ENCODE measurements at regions not wholly inside any gene's neighbourhood (a gene's known extent, or its start where the extent isn't known, plus 50 kb on each side); places are given as distances from the start of the nearest gene placed in this dataset.
"Not testable (repeated sequence)": the region's sequence is repeated elsewhere in the genome, so short reads cannot be mapped to it uniquely, and the experiment has no call there.

GRCh38 chr14:25699981-25700380 lies 650.0 kb upstream of the STXBP6 start:
- no peak for DNase-seq (ENCODE audit: low read depth)

DNA sequence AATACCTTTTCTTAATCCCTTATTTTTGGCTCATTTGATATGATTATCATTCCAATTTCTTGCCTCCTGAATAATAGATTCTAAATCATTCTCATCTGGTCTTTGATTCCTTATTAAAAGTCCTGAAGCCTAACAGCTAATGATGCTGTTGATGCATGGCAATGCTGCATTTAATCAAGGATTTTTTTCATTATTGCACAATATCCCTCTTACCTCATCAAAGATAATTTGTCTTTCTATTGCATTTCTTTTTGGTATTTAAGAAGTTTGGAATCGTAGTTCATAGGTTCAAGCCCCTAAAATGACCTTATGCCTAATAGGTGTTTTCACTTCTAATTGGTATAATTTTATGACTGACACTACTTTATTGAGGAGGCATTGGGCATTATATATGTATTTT lies 648.2 kb upstream of the STXBP6 start:
- no peak for DNase-seq (ENCODE audit: low read depth)

DNA sequence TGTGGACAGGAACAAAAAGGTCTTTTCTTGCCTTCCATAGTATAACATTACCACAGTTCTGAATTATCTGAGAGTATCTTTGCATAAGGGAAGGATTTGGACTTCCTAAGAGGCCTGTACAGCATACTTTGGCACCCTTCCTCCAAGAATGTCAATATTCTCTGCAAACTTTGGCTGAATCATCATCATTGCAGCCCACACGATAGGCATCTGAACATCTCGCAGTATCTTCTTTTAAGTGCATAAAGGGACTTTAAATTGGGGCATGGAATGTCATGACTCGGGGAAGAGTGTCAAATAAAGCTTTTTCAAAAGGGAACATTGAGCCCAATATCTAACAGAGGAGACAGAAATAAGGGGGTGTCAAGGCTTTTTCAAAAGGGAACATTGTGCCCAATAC lies 646.2 kb upstream of the STXBP6 start:
- DNase-seq (ENCODE audit: low read depth): no peak

DNA sequence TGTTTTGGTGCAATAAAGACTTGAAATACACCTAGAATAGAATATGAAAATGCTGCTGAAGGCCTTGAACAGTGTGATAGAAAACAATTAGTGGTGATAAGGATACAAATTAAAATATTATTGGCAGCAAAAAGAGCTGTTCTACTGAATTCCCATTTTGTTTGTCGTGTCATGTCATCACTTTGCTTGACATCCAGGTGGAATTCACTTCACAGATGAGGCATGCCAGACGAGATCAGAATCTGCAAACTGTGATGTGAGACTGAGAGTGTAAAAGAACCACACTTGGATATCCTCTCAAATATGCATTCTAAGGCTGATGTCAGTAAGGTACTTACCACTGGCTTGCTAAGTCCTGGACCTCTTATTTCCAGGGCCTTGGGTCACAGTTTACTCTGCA lies 635.1 kb upstream of the STXBP6 start:
- no peak for DNase-seq (ENCODE audit: low read depth)

DNA sequence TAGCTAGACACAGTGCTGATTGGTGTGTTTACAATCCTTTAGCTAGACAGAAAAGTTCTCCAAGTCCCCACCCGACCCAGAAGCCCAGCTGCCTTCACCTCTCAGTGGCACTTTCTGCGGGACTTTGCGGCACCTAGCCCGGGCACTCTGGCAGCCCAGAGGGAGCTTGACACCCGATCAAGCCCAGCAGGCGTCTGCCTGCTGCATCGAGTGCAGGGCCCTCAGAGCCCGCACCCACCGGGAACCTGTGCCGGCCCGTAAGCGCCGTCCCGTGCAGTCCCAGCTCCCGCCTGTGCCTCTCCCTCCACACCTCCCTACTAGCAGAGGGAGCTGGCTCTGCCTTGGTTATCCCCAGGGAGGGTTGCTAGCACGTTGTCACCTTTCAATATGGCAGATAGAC lies 631.0 kb upstream of the STXBP6 start:
- DNase-seq (ENCODE audit: low read depth): no peak

- DNase-seq (ENCODE audit: low read depth): not testable (repeated sequence)
Measured at GRCh38 chr14:25680511-25680910, 630.6 kb upstream of the STXBP6 start.

- no peak for DNase-seq (ENCODE audit: low read depth)
Measured at GRCh38 chr14:25677111-25677510, 627.2 kb upstream of the STXBP6 start.

DNA sequence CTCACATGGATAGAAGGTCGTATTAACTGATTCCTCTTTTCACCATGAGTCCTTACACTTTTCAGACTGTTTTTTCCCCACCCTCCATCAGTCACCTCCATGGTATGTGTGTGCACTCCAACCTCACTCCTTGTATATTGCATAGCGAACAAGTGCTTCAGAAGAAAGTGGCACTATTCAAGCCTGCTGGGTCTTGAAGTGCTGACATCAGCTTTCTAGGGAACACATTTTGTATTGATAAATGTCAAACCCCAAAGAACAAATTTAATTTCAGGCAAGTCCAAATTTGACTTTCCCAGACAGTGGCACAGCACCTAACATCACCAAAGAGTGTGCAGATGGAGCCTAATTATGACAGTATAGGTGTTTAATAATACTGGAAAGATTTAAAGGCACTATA lies 617.4 kb upstream of the STXBP6 start:
- no peak for DNase-seq (ENCODE audit: low read depth)

- no peak for DNase-seq (ENCODE audit: low read depth)
Measured at GRCh38 chr14:25666877-25667276, 616.9 kb upstream of the STXBP6 start.

GRCh38 chr14:25658988-25659387 lies 609.0 kb upstream of the STXBP6 start:
- no peak for DNase-seq (ENCODE audit: low read depth)

DNA sequence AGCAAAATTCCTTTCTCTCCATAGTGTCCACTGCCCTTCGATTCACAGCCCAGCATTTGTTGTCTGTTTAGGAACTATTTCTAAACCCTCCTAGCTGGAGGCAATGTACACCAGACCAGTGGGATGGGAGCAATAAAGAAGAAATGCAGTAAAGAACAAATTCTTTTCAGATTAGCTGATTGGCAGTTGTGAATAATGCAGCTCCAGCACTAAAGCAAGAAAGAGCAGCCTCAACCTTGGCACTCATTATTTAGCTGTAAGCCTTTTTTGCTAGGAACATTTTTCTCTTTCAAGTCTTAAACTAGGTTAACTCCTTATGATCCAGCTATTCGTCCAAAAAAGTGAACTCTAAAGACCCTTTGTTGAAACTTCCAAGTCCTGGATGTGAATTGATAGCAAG lies 580.5 kb upstream of the STXBP6 start:
- DNase-seq (ENCODE audit: low read depth): no peak

DNA sequence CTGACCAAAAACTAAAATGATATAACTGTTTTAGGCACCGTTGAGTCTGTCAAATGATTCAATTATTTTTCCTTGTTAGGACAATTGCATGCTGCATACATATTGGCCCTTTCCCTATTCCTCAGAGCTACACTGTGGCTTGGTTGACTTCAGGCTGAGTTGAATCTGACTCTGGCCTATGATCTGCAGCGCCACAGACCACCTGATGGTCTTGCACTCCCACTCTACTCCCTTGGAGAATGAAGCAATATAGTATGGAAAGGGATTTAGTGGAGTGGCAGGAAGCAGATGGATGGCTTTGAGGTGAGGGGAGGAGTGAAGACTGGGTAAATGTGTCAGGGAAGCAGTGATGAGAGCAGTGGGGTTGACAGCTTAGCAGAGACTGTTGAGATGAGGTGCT lies 579.0 kb upstream of the STXBP6 start:
- DNase-seq (ENCODE audit: low read depth): no peak

- DNase-seq (ENCODE audit: low read depth): no peak
Measured at GRCh38 chr14:25628390-25628789, 578.4 kb upstream of the STXBP6 start.

DNA sequence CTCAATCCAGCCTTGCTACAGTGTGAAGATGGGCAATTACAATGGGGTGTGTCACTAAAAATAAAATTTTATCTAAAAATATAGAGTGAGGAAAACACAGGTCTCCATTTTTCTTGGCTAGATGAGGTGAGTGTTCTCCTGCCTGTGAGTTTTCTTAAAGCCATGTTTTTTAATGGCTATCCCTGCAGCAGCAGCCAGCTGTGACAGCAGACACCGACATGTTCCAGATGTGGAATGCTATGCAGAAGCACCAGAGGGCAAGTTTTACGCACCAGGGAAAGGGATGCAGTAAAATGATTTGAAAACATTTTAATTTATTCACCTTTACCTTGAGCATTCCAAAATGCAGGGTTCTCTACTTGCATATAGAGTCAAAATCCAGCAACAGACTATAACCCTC lies 577.0 kb upstream of the STXBP6 start:
- no peak for DNase-seq (ENCODE audit: low read depth)

GRCh38 chr14:25622763-25623162 lies 572.8 kb upstream of the STXBP6 start:
- no peak for DNase-seq (ENCODE audit: low read depth)

DNA sequence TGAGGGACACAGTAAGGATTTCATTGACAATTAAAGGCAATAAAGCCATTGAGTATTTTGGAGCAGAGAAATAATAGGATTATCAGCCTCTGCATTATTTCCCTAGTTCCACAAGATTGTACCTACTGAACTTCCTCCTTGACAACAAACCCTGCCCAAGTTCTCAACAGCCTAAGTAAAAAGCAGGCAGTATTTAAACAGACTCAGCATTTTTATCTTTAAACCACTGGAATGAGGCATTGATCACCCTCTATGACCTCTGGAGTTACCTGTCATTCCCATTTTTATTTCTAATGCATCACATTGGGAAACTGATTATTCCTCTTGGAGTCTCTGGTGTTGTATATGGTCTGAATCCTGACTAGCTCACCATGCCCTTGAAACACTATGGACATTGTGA lies 570.6 kb upstream of the STXBP6 start:
- no peak for DNase-seq (ENCODE audit: low read depth)

DNA sequence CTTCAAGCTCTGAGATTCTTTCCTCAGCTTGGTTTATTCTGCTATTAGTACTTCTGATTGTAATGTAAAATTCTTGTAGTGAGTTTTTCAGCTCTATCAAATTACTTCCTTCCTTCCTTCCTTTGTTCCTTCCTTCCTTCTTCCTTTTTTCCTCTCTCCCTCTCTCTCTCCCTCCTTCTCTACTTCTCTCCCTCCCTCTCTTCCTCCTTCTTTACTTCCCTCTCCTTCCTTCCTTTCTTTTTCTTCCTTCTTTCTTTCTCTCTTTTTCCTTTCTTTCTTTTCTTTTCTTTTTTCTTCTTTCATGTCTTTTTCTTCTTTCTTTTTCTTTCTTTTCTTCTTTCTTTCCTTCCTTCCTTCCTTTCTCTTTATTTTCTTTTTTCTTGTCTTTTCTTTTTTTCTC lies 565.2 kb upstream of the STXBP6 start:
- no peak for DNase-seq (ENCODE audit: low read depth)

GRCh38 chr14:25607192-25607591 lies 557.2 kb upstream of the STXBP6 start:
- no peak for DNase-seq (ENCODE audit: low read depth)

DNA sequence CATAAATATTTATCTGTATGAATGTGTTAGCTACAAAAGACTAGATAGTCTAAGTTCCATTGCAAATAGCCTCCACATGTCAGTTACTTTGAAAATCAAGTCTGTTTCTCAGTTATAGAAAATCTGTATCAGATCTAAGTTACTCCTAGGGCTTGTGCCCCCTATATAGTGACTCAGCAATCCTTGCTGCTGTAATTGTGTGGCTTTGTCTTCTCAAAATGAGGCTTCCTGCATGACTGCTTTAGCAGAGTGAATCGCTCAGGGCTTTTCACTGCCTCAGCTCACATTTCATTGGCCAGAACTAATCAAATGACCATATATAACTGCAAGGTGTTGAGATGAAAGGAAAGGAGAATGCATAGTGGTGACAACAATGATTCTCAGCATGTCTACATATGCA lies 552.2 kb upstream of the STXBP6 start:
- no peak for DNase-seq (ENCODE audit: low read depth)

GRCh38 chr14:25588751-25589150 lies 538.8 kb upstream of the STXBP6 start:
- DNase-seq (ENCODE audit: low read depth): no peak

- no peak for DNase-seq (ENCODE audit: low read depth)
Measured at GRCh38 chr14:25574628-25575325, 524.8 kb upstream of the STXBP6 start.

- DNase-seq (ENCODE audit: low read depth): no peak
Measured at GRCh38 chr14:25570483-25570882, 520.5 kb upstream of the STXBP6 start.

GRCh38 chr14:25557466-25557865 lies 507.5 kb upstream of the STXBP6 start:
- no peak for DNase-seq (ENCODE audit: low read depth)

GRCh38 chr14:25552826-25553225 lies 502.9 kb upstream of the STXBP6 start:
- DNase-seq (ENCODE audit: low read depth): no peak

DNA sequence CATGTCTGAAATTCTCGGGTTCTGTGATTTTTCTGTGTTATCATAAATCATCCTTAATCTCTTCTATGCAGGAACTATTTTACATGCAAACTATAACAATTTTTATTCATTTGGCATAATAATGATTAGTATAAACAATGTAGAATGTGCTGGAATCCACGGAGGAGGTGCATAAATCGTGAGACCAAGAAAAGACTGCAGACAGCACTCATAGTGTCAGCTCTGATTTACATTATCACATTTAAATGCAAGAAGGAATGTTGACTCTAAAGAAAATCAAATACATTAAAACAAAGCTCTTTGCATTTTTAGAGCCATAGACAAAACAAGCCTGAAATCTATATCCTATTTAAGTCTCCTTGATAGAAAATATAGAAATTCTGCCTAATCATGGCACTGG lies 501.7 kb upstream of the STXBP6 start:
- DNase-seq (ENCODE audit: low read depth): no peak

All from non-pigmented ciliary epithelial cell (primary cell).